ENCODE measurements at regions not wholly inside any gene's neighbourhood (a gene's known extent, or its start where the extent isn't known, plus 50 kb on each side); places are given as distances from the start of the nearest gene placed in this dataset.

GRCh38 chr5:173826086-173826427 is 62.1 kb upstream of the CPEB4 start:
- no peak overlapping the region for H3K27ac ChIP-seq (ENCODE audit: insufficient read depth, low read length)
- H3K79me1 ChIP-seq (ENCODE audit: low read depth in 1 of 2, low read length in 2 of 2) = no peaks in the 10 kb centered on the region
- in situ Hi-C loops (cut with MboI; ENCODE audit: low sequenced_read_pairs) (no loop called here), dilution Hi-C loops (cut with HindIII; ENCODE audit: low sequenced_read_pairs, unreplicated experiment) (no loop called here), intact Hi-C loops (cut with micrococcal nuclease) (no loop called here)
- no peak overlapping the region for H3K4me3 ChIP-seq (ENCODE audit: insufficient read depth, low read depth, low read length)
- H3K36me3 ChIP-seq (ENCODE audit: control insufficient read depth, insufficient read depth, low read length) = no peaks in the 10 kb centered on the region
- H3K9ac ChIP-seq (ENCODE audit: low read depth, low read length) = no peak overlapping the region
- H3K4me1 ChIP-seq (ENCODE audit: control insufficient read depth, insufficient read depth, low read length) = peaks cover 16% of the 10 kb centered on the region
- no peaks in the 10 kb centered on the region for H3K27me3 ChIP-seq (ENCODE audit: control insufficient read depth, insufficient read depth, low read length)
- no peak overlapping the region for H2BK20ac ChIP-seq (ENCODE audit: low read depth, low read length)
- no peaks in the 10 kb centered on the region for H4K20me1 ChIP-seq (ENCODE audit: insufficient read depth, low read length)
- no peak overlapping the region for H3K4me2 ChIP-seq (ENCODE audit: low read depth, low read length)
- no peak overlapping the region for H2AK5ac ChIP-seq (ENCODE audit: low read depth, low read length)
- no TSS peak for BruUV-seq (replicated peaks)
- no peak overlapping the region for H2AK9ac ChIP-seq (replicated peaks; ENCODE audit: low read depth, low read length, poor library complexity)
- CTCF ChIA-PET = no interaction called here
- POLR2A ChIA-PET (ENCODE audit: unreplicated experiment) = no interaction called here
- no peak overlapping the region for H3K18ac ChIP-seq (ENCODE audit: low read depth, low read length)
- no peak for TF ChIP-seq MXI1 (IDR thresholded peaks at IDR 0.05; ENCODE audit: borderline replicate concordance, low read depth, low read length)
- TF ChIP-seq MAZ (IDR thresholded peaks at IDR 0.05; ENCODE audit: borderline replicate concordance, low read depth, low read length) = no peak
- TF ChIP-seq ELK1 (IDR thresholded peaks at IDR 0.05; ENCODE audit: borderline replicate concordance, low read depth, low read length) = no peak
- no peak for TF ChIP-seq POLR2A (IDR thresholded peaks at IDR 0.05; ENCODE audit: low read depth, low read length)
- TF ChIP-seq CHD1 (IDR thresholded peaks at IDR 0.05; ENCODE audit: low read depth, low read length) = no peak
- no peak for TF ChIP-seq SMC3 (IDR thresholded peaks at IDR 0.05; ENCODE audit: low read depth, low read length)
- TF ChIP-seq RAD21 (IDR thresholded peaks at IDR 0.05; ENCODE audit: low read length) = no peak
- TF ChIP-seq NFE2L2 (IDR thresholded peaks at IDR 0.05; ENCODE audit: low read depth, low read length) = no peak
- no peak for TF ChIP-seq RFX5 (IDR thresholded peaks at IDR 0.05; ENCODE audit: low read depth, low read length)
- TF ChIP-seq CEBPB (IDR thresholded peaks at IDR 0.05; ENCODE audit: low read depth, low read length) = no peak
- TF ChIP-seq BHLHE40 (IDR thresholded peaks at IDR 0.05; ENCODE audit: low read depth, low read length) = no peak
- H2BK120ac ChIP-seq (ENCODE audit: low read depth, low read length) = no peak overlapping the region
- H3K14ac ChIP-seq (replicated peaks; ENCODE audit: low read depth, low read length) = no peak overlapping the region
- H4K91ac ChIP-seq (ENCODE audit: insufficient read depth, low read depth, low read length) = no peak overlapping the region
- H3K56ac ChIP-seq (ENCODE audit: extremely low read depth, insufficient read depth, low read length) = no peak overlapping the region
- no peak overlapping the region for H2BK15ac ChIP-seq (ENCODE audit: low read depth, low read length)
- H3K9me3 ChIP-seq (ENCODE audit: control insufficient read depth, insufficient read depth, low read length) = 0 out of 2 replicates have a peak, but pooled peaks cover 2% of the 10 kb centered on the region
- ATAC-seq (ENCODE audit: low read depth) = no peak
- no peak overlapping the region for H3K23ac ChIP-seq (ENCODE audit: low read depth, low read length)
- no peak for DNase-seq
- H4K8ac ChIP-seq (ENCODE audit: low read depth in 2 of 2, low read length in 2 of 2) = no peak overlapping the region
- H2AFZ ChIP-seq (replicated peaks; ENCODE audit: low read length, poor library complexity) = no peak overlapping the region
- H4K5ac ChIP-seq (ENCODE audit: low read depth, low read length) = no peak overlapping the region
- no peak overlapping the region for H2BK5ac ChIP-seq (ENCODE audit: low read depth, low read length, poor library complexity, severe bottlenecking)
- H3K4ac ChIP-seq (ENCODE audit: low read depth, low read length) = no peak overlapping the region
- WGBS, 2 experiments (ENCODE audit: extremely low coverage in 2 of 2, insufficient read length in 1 of 2) = no CpG with 5 or more reads among the region's 6 CpGs
- peaks cover 6% of the 10 kb centered on the region; the same call in 1 of the 2 replicates for H3K9me1 ChIP-seq (ENCODE audit: insufficient read depth, low read length)
